OCI-LY7 (cell line): ENCODE measurements at regions not wholly inside any gene's neighbourhood (a gene's known extent, or its start where the extent isn't known, plus 50 kb on each side); places are given as distances from the start of the nearest gene placed in this dataset.

ENCODE experiments used
- EZH2phosphoT487 ChIP-seq: fragments of 200-600 bp; sonication (generic); IDR thresholded peaks from 2 replicates; pipeline ENCODE4 v1.6.1; 2018; ENCODE audit warnings: low read depth, borderline replicate concordance, mild to moderate bottlenecking, mixed run types, antibody characterized with exemption, low read length, moderate library complexity, mixed read lengths
- TF ChIP-seq, protein P1 (sequence below): fragments of 200-600 bp; sonication (generic); conservative IDR thresholded peaks from 2 replicates; pipeline ENCODE4 v1.5.1; 2014; ENCODE audit warnings: mild to moderate bottlenecking, antibody characterized with exemption, low read length, moderate library complexity, mixed read lengths

DNA sequence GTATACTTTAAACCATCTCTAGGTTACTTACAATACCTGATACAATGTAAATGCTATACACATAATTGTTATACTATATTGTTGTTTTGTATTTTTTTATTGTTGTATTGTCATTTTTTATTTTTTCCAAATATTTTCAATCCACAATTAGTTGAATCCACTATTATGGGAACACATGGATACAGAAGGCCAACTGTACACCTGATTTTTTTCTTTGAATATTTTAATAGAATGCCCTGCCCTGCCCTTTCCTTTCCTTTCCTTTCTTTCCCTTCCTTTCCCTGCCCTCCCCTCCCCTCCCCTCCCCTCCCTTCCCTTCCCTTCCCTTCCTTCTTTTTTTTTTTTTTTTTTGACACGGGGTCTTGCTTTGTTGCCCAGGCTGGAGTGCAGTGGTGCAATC lies 120.2 kb downstream of the SLC4A3 start:
- TF ChIP-seq, protein P1, sequence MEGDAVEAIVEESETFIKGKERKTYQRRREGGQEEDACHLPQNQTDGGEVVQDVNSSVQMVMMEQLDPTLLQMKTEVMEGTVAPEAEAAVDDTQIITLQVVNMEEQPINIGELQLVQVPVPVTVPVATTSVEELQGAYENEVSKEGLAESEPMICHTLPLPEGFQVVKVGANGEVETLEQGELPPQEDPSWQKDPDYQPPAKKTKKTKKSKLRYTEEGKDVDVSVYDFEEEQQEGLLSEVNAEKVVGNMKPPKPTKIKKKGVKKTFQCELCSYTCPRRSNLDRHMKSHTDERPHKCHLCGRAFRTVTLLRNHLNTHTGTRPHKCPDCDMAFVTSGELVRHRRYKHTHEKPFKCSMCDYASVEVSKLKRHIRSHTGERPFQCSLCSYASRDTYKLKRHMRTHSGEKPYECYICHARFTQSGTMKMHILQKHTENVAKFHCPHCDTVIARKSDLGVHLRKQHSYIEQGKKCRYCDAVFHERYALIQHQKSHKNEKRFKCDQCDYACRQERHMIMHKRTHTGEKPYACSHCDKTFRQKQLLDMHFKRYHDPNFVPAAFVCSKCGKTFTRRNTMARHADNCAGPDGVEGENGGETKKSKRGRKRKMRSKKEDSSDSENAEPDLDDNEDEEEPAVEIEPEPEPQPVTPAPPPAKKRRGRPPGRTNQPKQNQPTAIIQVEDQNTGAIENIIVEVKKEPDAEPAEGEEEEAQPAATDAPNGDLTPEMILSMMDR, result no peak
- no peak for TF ChIP-seq EZH2phosphoT487
